ENCODE measurements at regions not wholly inside any gene's neighbourhood (a gene's known extent, or its start where the extent isn't known, plus 50 kb on each side); places are given as distances from the start of the nearest gene placed in this dataset.
"Not testable (repeated sequence)": the region's sequence is repeated elsewhere in the genome, so short reads cannot be mapped to it uniquely, and the experiment has no call there.

DNA sequence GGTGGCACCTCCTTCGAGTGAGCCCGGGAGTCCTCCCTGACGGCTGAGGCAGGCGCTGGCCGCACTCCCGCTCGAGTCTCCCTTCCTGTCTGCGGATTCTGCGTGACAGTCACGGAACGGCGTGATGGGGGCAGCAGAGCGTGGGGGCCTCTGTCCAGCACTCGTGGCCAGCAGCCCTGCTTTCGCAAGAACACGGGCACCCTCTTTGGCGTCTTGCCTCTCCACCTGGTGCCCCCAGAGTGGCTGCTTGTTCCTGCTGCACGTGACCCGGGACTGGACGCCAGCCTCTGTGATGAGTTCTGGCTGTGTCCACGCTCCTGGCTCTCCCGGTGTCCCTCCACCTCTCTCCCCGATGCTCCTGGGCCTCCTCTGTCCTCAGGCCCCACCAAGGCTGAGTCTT, 136.9 kb downstream of the TMEM121 start:
- H2AFZ ChIP-seq (ENCODE audit: low read depth, low read length); H3K4me3 ChIP-seq (replicated peaks in 1 of 3; ENCODE audit: insufficient read depth in 1 of 3, low read depth in 1 of 3, low read length in 3 of 3); BruUV-seq (replicated peaks); POLR2A ChIA-PET; H3K9ac ChIP-seq (replicated peaks; ENCODE audit: extremely low read depth, insufficient read depth, low read length); H3K27ac ChIP-seq (ENCODE audit: insufficient read depth, low read depth, low read length); FAIRE-seq; DNase-seq (ENCODE audit: low read depth, low spot score); H3K9me3 ChIP-seq (replicated peaks; ENCODE audit: control insufficient read depth, insufficient read depth, low read length); dilution Hi-C loops (cut with MboI; ENCODE audit: extremely low pct_ligation_motif_present, low sequenced_read_pairs); H3K4me2 ChIP-seq (ENCODE audit: insufficient read depth, low read length); H3K9me1 ChIP-seq (replicated peaks; ENCODE audit: control insufficient read depth, extremely low read depth, insufficient read depth, low read length); intact Hi-C loops (cut with micrococcal nuclease); H3K79me2 ChIP-seq (ENCODE audit: control insufficient read depth, insufficient read depth, low read length); H3K36me3 ChIP-seq (ENCODE audit: control insufficient read depth in 2 of 2, extremely low read depth in 1 of 2, insufficient read depth in 2 of 2, low read length in 2 of 2); H3K27me3 ChIP-seq (ENCODE audit: control insufficient read depth in 2 of 2, insufficient read depth in 2 of 2, low read length in 2 of 2); CTCF ChIA-PET; H3K4me1 ChIP-seq (ENCODE audit: control insufficient read depth, extremely low read depth, insufficient read depth, low read length); H4K20me1 ChIP-seq (replicated peaks; ENCODE audit: control insufficient read depth, extremely low read depth, insufficient read depth, low read length): not testable (repeated sequence)

DNA sequence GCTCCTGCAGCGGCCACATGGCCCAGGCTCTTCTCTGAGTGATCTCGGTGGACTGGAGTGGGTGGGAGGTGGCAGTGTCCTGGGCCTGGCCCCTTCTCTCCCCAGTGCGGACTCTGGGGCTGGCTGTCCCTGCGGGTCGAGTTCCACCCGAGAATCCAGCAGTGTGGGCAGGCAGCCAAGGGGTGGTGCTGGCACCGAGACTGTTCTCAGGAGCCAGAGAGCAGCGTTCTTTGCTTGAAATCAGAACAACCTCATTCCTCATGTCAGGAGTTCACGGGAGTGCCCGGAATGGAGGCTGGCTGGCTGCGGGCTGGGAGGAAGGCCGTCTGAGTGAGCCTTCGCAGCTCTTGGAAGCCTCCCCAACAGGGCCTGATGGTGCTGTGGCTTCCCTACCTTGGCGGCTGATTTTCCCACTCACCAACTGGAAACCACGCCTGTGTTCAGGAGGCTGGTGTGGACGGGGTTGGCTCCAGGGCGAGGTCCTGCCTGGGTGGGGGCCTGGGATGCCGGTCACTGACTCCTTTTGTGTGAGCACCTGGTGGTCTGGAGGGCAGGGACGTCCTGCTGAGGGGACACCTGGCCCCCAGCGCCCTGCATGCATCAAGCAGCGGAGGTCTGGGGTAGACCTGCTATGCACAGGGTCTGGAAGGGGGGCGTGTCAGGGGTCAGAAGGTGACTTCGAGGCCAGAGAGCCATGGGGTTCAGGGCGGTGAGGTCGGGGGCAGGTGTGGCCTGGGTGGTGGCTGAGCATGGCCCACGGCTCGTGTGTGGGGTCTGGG, 137.6 kb downstream of the TMEM121 start:
- POLR2A ChIA-PET; H3K27ac ChIP-seq (ENCODE audit: insufficient read depth, low read depth, low read length); H3K4me1 ChIP-seq (ENCODE audit: control insufficient read depth, extremely low read depth, insufficient read depth, low read length); H4K20me1 ChIP-seq (replicated peaks; ENCODE audit: control insufficient read depth, extremely low read depth, insufficient read depth, low read length); FAIRE-seq; BruUV-seq (replicated peaks); H3K9ac ChIP-seq (replicated peaks; ENCODE audit: extremely low read depth, insufficient read depth, low read length); H3K4me2 ChIP-seq (ENCODE audit: insufficient read depth, low read length); H3K79me2 ChIP-seq (ENCODE audit: control insufficient read depth, insufficient read depth, low read length); CTCF ChIA-PET; H3K36me3 ChIP-seq (ENCODE audit: control insufficient read depth in 2 of 2, extremely low read depth in 1 of 2, insufficient read depth in 2 of 2, low read length in 2 of 2); H3K27me3 ChIP-seq (ENCODE audit: control insufficient read depth in 2 of 2, insufficient read depth in 2 of 2, low read length in 2 of 2); DNase-seq (ENCODE audit: low read depth, low spot score); intact Hi-C loops (cut with micrococcal nuclease); H3K4me3 ChIP-seq (replicated peaks in 1 of 3; ENCODE audit: insufficient read depth in 1 of 3, low read depth in 1 of 3, low read length in 3 of 3); dilution Hi-C loops (cut with MboI; ENCODE audit: extremely low pct_ligation_motif_present, low sequenced_read_pairs); H3K9me3 ChIP-seq (replicated peaks; ENCODE audit: control insufficient read depth, insufficient read depth, low read length); H2AFZ ChIP-seq (ENCODE audit: low read depth, low read length); H3K9me1 ChIP-seq (replicated peaks; ENCODE audit: control insufficient read depth, extremely low read depth, insufficient read depth, low read length): not testable (repeated sequence)

DNA sequence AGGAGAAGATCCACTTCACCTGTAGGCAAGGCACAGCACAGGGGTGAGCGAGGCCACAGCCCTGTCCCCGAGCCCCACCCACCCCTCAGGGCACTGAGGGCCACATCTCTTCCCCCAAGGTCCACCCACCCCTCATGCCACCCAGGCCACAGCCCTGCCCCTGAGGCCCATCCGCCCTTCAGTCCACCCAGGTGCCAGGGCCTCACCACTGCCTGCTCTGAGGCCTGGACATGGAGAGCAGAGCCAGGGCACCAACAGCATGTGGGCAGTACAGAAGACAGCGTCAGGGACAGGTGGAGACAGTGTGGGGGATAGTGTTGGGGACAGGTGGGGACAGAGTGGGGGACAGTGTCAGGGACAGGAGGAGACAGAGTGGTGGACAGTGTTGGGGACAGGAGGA, 138.3 kb downstream of the TMEM121 start:
- no peaks in the 10 kb centered on the region for H3K9me3 ChIP-seq (replicated peaks; ENCODE audit: control insufficient read depth, insufficient read depth, low read length)
- TF ChIP-seq FOS (IDR thresholded peaks at IDR 0.05; ENCODE audit: borderline replicate concordance, insufficient read depth, low read length) = no peak
- TF ChIP-seq, protein P1, sequence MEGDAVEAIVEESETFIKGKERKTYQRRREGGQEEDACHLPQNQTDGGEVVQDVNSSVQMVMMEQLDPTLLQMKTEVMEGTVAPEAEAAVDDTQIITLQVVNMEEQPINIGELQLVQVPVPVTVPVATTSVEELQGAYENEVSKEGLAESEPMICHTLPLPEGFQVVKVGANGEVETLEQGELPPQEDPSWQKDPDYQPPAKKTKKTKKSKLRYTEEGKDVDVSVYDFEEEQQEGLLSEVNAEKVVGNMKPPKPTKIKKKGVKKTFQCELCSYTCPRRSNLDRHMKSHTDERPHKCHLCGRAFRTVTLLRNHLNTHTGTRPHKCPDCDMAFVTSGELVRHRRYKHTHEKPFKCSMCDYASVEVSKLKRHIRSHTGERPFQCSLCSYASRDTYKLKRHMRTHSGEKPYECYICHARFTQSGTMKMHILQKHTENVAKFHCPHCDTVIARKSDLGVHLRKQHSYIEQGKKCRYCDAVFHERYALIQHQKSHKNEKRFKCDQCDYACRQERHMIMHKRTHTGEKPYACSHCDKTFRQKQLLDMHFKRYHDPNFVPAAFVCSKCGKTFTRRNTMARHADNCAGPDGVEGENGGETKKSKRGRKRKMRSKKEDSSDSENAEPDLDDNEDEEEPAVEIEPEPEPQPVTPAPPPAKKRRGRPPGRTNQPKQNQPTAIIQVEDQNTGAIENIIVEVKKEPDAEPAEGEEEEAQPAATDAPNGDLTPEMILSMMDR (IDR thresholded peaks at IDR 0.05; ENCODE audit: extremely low read depth in 1 of 2, insufficient read depth in 1 of 2, low read depth in 1 of 2, low read length in 2 of 2) = no peak
- TF ChIP-seq MYC (IDR thresholded peaks at IDR 0.05; ENCODE audit: low read depth, low read length) = no peak
- no peak for TF ChIP-seq GATA2 (IDR thresholded peaks at IDR 0.05; ENCODE audit: insufficient read depth, insufficient read length, low read depth, low read length)
- TF ChIP-seq EZH2 (IDR thresholded peaks at IDR 0.05; ENCODE audit: borderline replicate concordance, low read depth, low read length, severe bottlenecking) = no peak
- no peak for TF ChIP-seq POLR2A (IDR thresholded peaks at IDR 0.05; ENCODE audit: low read depth, low read length)
- TF ChIP-seq POLR2AphosphoS5 (IDR thresholded peaks at IDR 0.05; ENCODE audit: insufficient read depth, low read depth, low read length) = no peak
- TF ChIP-seq, protein P2, sequence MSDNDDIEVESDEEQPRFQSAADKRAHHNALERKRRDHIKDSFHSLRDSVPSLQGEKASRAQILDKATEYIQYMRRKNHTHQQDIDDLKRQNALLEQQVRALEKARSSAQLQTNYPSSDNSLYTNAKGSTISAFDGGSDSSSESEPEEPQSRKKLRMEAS (IDR thresholded peaks at IDR 0.05; ENCODE audit: insufficient read depth, insufficient read length) = no peak
- TF ChIP-seq JUN (IDR thresholded peaks at IDR 0.05; ENCODE audit: borderline replicate concordance, insufficient read depth, insufficient read length, low read depth) = no peak

More for the DNA sequence above, 138.3 kb downstream of the TMEM121 start:
- CTCF ChIA-PET = no interaction called here
- no peak overlapping the region for H3K4me2 ChIP-seq (ENCODE audit: insufficient read depth, low read length)
- no peaks in the 10 kb centered on the region for H3K4me1 ChIP-seq (ENCODE audit: control insufficient read depth, extremely low read depth, insufficient read depth, low read length)
- no peaks in the 10 kb centered on the region for H4K20me1 ChIP-seq (replicated peaks; ENCODE audit: control insufficient read depth, extremely low read depth, insufficient read depth, low read length)
- no peak overlapping the region for H3K9ac ChIP-seq (replicated peaks; ENCODE audit: extremely low read depth, insufficient read depth, low read length)
- no peaks in the 10 kb centered on the region for H3K36me3 ChIP-seq (ENCODE audit: control insufficient read depth in 2 of 2, extremely low read depth in 1 of 2, insufficient read depth in 2 of 2, low read length in 2 of 2)
- no peak for FAIRE-seq
- H3K9me1 ChIP-seq (replicated peaks; ENCODE audit: control insufficient read depth, extremely low read depth, insufficient read depth, low read length) = no peaks in the 10 kb centered on the region
- POLR2A ChIA-PET = no interaction called here
- dilution Hi-C loops (cut with MboI; ENCODE audit: extremely low pct_ligation_motif_present, low sequenced_read_pairs) (no loop called here), intact Hi-C loops (cut with micrococcal nuclease) (no loop called here)
- BruUV-seq (replicated peaks) = no TSS peak
- H3K27ac ChIP-seq (ENCODE audit: insufficient read depth, low read depth, low read length) = no peak overlapping the region
- no peak overlapping the region for H3K4me3 ChIP-seq (replicated peaks in 1 of 3; ENCODE audit: insufficient read depth in 1 of 3, low read depth in 1 of 3, low read length in 3 of 3)
- DNase-seq (ENCODE audit: low read depth, low spot score) = no peak
- H2AFZ ChIP-seq (ENCODE audit: low read depth, low read length) = no peak overlapping the region
- no peaks in the 10 kb centered on the region for H3K27me3 ChIP-seq (ENCODE audit: control insufficient read depth in 2 of 2, insufficient read depth in 2 of 2, low read length in 2 of 2)
- H3K79me2 ChIP-seq (ENCODE audit: control insufficient read depth, insufficient read depth, low read length) = no peaks in the 10 kb centered on the region

Data from endothelial cell of umbilical vein (primary cell).